ENCODE measurements at regions not wholly inside any gene's neighbourhood (a gene's known extent, or its start where the extent isn't known, plus 50 kb on each side); places are given as distances from the start of the nearest gene placed in this dataset.

DNA sequence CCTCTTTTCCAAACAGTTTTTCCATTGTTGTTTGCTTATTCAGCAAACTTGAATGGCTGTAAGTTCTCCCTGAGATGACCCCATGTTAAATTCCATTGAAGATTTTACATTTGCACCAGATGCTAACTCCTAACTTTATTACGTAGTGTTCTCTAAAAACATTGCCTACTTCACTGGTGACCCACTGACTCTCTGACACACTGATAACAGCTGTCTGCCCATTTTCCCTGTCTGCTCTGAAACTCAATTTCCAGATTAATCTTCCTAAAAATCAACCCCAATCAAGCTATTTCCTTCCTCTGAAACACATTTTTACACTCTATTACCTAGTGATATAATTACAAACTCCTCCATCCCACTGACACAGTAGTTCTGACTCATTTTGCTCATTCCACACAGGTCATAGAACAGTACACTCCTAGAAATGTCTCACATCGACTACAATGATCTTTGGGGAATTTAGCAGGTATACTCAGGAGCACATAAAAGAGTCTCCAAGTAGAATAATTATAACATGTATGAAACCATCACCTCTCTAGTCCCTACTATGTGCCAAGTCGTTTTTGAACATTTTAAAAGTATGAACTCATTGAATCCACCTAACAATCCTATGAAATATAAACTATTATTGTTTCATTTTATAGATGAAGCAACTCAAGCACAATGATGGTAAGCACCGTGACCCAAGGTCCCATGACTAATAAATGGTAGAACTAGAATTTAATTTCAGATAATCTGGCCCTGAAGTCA, 210.9 kb downstream of the SLIT2 start (continued):
- TF ChIP-seq, protein P1, sequence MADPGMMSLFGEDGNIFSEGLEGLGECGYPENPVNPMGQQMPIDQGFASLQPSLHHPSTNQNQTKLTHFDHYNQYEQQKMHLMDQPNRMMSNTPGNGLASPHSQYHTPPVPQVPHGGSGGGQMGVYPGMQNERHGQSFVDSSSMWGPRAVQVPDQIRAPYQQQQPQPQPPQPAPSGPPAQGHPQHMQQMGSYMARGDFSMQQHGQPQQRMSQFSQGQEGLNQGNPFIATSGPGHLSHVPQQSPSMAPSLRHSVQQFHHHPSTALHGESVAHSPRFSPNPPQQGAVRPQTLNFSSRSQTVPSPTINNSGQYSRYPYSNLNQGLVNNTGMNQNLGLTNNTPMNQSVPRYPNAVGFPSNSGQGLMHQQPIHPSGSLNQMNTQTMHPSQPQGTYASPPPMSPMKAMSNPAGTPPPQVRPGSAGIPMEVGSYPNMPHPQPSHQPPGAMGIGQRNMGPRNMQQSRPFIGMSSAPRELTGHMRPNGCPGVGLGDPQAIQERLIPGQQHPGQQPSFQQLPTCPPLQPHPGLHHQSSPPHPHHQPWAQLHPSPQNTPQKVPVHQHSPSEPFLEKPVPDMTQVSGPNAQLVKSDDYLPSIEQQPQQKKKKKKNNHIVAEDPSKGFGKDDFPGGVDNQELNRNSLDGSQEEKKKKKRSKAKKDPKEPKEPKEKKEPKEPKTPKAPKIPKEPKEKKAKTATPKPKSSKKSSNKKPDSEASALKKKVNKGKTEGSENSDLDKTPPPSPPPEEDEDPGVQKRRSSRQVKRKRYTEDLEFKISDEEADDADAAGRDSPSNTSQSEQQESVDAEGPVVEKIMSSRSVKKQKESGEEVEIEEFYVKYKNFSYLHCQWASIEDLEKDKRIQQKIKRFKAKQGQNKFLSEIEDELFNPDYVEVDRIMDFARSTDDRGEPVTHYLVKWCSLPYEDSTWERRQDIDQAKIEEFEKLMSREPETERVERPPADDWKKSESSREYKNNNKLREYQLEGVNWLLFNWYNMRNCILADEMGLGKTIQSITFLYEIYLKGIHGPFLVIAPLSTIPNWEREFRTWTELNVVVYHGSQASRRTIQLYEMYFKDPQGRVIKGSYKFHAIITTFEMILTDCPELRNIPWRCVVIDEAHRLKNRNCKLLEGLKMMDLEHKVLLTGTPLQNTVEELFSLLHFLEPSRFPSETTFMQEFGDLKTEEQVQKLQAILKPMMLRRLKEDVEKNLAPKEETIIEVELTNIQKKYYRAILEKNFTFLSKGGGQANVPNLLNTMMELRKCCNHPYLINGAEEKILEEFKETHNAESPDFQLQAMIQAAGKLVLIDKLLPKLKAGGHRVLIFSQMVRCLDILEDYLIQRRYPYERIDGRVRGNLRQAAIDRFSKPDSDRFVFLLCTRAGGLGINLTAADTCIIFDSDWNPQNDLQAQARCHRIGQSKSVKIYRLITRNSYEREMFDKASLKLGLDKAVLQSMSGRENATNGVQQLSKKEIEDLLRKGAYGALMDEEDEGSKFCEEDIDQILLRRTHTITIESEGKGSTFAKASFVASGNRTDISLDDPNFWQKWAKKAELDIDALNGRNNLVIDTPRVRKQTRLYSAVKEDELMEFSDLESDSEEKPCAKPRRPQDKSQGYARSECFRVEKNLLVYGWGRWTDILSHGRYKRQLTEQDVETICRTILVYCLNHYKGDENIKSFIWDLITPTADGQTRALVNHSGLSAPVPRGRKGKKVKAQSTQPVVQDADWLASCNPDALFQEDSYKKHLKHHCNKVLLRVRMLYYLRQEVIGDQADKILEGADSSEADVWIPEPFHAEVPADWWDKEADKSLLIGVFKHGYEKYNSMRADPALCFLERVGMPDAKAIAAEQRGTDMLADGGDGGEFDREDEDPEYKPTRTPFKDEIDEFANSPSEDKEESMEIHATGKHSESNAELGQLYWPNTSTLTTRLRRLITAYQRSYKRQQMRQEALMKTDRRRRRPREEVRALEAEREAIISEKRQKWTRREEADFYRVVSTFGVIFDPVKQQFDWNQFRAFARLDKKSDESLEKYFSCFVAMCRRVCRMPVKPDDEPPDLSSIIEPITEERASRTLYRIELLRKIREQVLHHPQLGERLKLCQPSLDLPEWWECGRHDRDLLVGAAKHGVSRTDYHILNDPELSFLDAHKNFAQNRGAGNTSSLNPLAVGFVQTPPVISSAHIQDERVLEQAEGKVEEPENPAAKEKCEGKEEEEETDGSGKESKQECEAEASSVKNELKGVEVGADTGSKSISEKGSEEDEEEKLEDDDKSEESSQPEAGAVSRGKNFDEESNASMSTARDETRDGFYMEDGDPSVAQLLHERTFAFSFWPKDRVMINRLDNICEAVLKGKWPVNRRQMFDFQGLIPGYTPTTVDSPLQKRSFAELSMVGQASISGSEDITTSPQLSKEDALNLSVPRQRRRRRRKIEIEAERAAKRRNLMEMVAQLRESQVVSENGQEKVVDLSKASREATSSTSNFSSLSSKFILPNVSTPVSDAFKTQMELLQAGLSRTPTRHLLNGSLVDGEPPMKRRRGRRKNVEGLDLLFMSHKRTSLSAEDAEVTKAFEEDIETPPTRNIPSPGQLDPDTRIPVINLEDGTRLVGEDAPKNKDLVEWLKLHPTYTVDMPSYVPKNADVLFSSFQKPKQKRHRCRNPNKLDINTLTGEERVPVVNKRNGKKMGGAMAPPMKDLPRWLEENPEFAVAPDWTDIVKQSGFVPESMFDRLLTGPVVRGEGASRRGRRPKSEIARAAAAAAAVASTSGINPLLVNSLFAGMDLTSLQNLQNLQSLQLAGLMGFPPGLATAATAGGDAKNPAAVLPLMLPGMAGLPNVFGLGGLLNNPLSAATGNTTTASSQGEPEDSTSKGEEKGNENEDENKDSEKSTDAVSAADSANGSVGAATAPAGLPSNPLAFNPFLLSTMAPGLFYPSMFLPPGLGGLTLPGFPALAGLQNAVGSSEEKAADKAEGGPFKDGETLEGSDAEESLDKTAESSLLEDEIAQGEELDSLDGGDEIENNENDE (IDR thresholded peaks at IDR 0.05; ENCODE audit: low read depth, low read length) = no peak
